Fibroblast of the aortic adventitia (primary cell): ENCODE measurements at regions not wholly inside any gene's neighbourhood (a gene's known extent, or its start where the extent isn't known, plus 50 kb on each side); places are given as distances from the start of the nearest gene placed in this dataset.

Experiments
- DNase-seq: peaks from one replicate; pipeline ENCODE4 v3.0.0-alpha.2; 2010; ENCODE audit warnings: low read depth
- H3K4me3 ChIP-seq: 2 replicates; pipeline ENCODE4 v1.5.1; 2011; ENCODE audit warnings: low read depth, mild to moderate bottlenecking, control low read depth, low read length, moderate library complexity
- CTCF ChIP-seq: IDR thresholded peaks from 2 replicates; pipeline ENCODE4 v1.5.1; 2011; ENCODE audit warnings: mild to moderate bottlenecking, low read length, control low read depth, inconsistent platforms; ENCODE audit not compliant: insufficient read depth

- no peak for TF ChIP-seq CTCF
- no peak for DNase-seq
- no peak overlapping the region for H3K4me3 ChIP-seq
Observed at GRCh38 chr3:43951813-43952212, 261.1 kb downstream of the ABHD5 start.

GRCh38 chr3:43953380-43953779 lies 262.6 kb downstream of the ABHD5 start:
- no peak overlapping the region for H3K4me3 ChIP-seq
- DNase-seq: no peak
- no peak for TF ChIP-seq CTCF

- no peak overlapping the region for H3K4me3 ChIP-seq
- TF ChIP-seq CTCF: no peak
- DNase-seq: peak; percentile 31
Observed at GRCh38 chr3:43953814-43954692, 263.3 kb downstream of the ABHD5 start.

GRCh38 chr3:43956945-43957344 lies 266.2 kb downstream of the ABHD5 start:
- DNase-seq: no peak
- H3K4me3 ChIP-seq: no peak overlapping the region
- TF ChIP-seq CTCF: no peak

GRCh38 chr3:43957553-43957952 lies 266.8 kb downstream of the ABHD5 start:
- H3K4me3 ChIP-seq: no peak overlapping the region
- no peak for DNase-seq
- no peak for TF ChIP-seq CTCF

GRCh38 chr3:43958005-43958770 lies 267.4 kb downstream of the ABHD5 start:
- no peak overlapping the region for H3K4me3 ChIP-seq
- DNase-seq: no peak
- no peak for TF ChIP-seq CTCF
